ENCODE measurements at regions not wholly inside any gene's neighbourhood (a gene's known extent, or its start where the extent isn't known, plus 50 kb on each side); places are given as distances from the start of the nearest gene placed in this dataset.
"Not testable (repeated sequence)": the region's sequence is repeated elsewhere in the genome, so short reads cannot be mapped to it uniquely, and the experiment has no call there.

DNA sequence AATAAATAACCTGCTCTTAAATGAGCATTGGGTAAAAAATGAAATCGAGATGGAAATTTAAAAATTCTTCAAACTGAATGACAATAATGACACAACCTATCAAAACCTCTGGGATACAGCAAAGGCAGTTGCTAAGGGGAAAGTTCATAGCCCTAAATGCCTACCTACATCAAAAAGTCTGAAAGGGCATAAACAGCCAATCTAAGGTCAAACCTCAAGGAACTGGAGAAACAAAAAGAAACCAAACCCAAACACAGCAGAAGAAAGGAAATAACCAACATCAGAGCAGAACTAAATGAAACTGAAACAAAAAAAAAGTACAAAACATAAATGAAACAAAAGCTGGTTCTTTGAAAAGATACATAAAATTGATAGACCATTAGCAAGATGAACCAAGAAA is 119.7 kb downstream of the RSL24D1 start:
- TF ChIP-seq, protein P1, sequence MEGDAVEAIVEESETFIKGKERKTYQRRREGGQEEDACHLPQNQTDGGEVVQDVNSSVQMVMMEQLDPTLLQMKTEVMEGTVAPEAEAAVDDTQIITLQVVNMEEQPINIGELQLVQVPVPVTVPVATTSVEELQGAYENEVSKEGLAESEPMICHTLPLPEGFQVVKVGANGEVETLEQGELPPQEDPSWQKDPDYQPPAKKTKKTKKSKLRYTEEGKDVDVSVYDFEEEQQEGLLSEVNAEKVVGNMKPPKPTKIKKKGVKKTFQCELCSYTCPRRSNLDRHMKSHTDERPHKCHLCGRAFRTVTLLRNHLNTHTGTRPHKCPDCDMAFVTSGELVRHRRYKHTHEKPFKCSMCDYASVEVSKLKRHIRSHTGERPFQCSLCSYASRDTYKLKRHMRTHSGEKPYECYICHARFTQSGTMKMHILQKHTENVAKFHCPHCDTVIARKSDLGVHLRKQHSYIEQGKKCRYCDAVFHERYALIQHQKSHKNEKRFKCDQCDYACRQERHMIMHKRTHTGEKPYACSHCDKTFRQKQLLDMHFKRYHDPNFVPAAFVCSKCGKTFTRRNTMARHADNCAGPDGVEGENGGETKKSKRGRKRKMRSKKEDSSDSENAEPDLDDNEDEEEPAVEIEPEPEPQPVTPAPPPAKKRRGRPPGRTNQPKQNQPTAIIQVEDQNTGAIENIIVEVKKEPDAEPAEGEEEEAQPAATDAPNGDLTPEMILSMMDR (conservative IDR thresholded peaks at IDR 0.05), result not testable (repeated sequence)
- not testable (repeated sequence) for TF ChIP-seq ZFX (IDR thresholded peaks at IDR 0.05)
